H1 (cell line): ENCODE measurements at regions not wholly inside any gene's neighbourhood (a gene's known extent, or its start where the extent isn't known, plus 50 kb on each side); places are given as distances from the start of the nearest gene placed in this dataset.

ENCODE experiments used
- TAF7 ChIP-seq: optimal IDR thresholded peaks from 2 replicates; pipeline ENCODE3; 2011; ENCODE audit warnings: low read depth, mild to moderate bottlenecking, inconsistent platforms, low read length, moderate library complexity, borderline replicate concordance
- TEAD4 ChIP-seq: IDR thresholded peaks from 2 replicates; pipeline ENCODE4 v1.6.1; 2012; ENCODE audit warnings: low read depth, low read length, inconsistent platforms, mixed read lengths
- TF ChIP-seq, protein P1 (sequence below): fragments of 300-600 bp; sonication (generic); IDR thresholded peaks from 2 replicates; pipeline ENCODE4 v1.7.1; 2012; ENCODE audit warnings: low read length, moderate library complexity, mild to moderate bottlenecking, inconsistent platforms; ENCODE audit not compliant: insufficient replicate concordance

DNA sequence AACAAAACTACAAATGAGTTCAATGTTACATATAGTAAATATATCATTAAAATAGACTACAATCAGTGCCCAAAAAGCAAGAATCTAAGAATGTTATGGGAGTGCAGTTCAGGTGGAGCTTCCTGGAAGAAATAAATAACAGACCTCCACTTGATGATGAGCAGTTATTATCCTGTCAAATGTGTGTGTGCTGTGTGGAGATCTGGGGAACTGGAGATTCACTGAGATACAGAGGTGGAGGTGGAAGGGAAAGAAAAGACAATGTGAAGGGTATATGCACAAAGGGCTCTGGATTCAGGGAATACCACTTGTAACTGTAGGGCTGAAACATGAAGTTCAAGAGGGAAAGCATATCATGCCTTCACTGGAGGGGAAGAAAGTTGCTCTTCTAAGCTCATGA is 331.1 kb downstream of the SEMA3D start (continued):
- TF ChIP-seq, protein P1, sequence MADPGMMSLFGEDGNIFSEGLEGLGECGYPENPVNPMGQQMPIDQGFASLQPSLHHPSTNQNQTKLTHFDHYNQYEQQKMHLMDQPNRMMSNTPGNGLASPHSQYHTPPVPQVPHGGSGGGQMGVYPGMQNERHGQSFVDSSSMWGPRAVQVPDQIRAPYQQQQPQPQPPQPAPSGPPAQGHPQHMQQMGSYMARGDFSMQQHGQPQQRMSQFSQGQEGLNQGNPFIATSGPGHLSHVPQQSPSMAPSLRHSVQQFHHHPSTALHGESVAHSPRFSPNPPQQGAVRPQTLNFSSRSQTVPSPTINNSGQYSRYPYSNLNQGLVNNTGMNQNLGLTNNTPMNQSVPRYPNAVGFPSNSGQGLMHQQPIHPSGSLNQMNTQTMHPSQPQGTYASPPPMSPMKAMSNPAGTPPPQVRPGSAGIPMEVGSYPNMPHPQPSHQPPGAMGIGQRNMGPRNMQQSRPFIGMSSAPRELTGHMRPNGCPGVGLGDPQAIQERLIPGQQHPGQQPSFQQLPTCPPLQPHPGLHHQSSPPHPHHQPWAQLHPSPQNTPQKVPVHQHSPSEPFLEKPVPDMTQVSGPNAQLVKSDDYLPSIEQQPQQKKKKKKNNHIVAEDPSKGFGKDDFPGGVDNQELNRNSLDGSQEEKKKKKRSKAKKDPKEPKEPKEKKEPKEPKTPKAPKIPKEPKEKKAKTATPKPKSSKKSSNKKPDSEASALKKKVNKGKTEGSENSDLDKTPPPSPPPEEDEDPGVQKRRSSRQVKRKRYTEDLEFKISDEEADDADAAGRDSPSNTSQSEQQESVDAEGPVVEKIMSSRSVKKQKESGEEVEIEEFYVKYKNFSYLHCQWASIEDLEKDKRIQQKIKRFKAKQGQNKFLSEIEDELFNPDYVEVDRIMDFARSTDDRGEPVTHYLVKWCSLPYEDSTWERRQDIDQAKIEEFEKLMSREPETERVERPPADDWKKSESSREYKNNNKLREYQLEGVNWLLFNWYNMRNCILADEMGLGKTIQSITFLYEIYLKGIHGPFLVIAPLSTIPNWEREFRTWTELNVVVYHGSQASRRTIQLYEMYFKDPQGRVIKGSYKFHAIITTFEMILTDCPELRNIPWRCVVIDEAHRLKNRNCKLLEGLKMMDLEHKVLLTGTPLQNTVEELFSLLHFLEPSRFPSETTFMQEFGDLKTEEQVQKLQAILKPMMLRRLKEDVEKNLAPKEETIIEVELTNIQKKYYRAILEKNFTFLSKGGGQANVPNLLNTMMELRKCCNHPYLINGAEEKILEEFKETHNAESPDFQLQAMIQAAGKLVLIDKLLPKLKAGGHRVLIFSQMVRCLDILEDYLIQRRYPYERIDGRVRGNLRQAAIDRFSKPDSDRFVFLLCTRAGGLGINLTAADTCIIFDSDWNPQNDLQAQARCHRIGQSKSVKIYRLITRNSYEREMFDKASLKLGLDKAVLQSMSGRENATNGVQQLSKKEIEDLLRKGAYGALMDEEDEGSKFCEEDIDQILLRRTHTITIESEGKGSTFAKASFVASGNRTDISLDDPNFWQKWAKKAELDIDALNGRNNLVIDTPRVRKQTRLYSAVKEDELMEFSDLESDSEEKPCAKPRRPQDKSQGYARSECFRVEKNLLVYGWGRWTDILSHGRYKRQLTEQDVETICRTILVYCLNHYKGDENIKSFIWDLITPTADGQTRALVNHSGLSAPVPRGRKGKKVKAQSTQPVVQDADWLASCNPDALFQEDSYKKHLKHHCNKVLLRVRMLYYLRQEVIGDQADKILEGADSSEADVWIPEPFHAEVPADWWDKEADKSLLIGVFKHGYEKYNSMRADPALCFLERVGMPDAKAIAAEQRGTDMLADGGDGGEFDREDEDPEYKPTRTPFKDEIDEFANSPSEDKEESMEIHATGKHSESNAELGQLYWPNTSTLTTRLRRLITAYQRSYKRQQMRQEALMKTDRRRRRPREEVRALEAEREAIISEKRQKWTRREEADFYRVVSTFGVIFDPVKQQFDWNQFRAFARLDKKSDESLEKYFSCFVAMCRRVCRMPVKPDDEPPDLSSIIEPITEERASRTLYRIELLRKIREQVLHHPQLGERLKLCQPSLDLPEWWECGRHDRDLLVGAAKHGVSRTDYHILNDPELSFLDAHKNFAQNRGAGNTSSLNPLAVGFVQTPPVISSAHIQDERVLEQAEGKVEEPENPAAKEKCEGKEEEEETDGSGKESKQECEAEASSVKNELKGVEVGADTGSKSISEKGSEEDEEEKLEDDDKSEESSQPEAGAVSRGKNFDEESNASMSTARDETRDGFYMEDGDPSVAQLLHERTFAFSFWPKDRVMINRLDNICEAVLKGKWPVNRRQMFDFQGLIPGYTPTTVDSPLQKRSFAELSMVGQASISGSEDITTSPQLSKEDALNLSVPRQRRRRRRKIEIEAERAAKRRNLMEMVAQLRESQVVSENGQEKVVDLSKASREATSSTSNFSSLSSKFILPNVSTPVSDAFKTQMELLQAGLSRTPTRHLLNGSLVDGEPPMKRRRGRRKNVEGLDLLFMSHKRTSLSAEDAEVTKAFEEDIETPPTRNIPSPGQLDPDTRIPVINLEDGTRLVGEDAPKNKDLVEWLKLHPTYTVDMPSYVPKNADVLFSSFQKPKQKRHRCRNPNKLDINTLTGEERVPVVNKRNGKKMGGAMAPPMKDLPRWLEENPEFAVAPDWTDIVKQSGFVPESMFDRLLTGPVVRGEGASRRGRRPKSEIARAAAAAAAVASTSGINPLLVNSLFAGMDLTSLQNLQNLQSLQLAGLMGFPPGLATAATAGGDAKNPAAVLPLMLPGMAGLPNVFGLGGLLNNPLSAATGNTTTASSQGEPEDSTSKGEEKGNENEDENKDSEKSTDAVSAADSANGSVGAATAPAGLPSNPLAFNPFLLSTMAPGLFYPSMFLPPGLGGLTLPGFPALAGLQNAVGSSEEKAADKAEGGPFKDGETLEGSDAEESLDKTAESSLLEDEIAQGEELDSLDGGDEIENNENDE: no peak
- no peak for TF ChIP-seq TAF7
- no peak for TF ChIP-seq TEAD4
